ENCODE measurements at regions not wholly inside any gene's neighbourhood (a gene's known extent, or its start where the extent isn't known, plus 50 kb on each side); places are given as distances from the start of the nearest gene placed in this dataset.
A peak's percentile ranks its signal among the peaks of the same experiment; 100 is the strongest.

GRCh38 chr17:6323626-6324356, 111.1 kb downstream of the AIPL1 start:
- peak; percentile 17 to 57 for DNase-seq

GRCh38 chr17:6322316-6322715, 112.6 kb downstream of the AIPL1 start:
- no peak for DNase-seq

GRCh38 chr17:6314311-6314710, 120.6 kb downstream of the AIPL1 start:
- DNase-seq = no peak

GRCh38 chr17:6313835-6314234, 121.1 kb downstream of the AIPL1 start:
- DNase-seq = no peak

GRCh38 chr17:6306820-6307219, 128.1 kb downstream of the AIPL1 start:
- DNase-seq = no peak

- peak; percentile 6 to 64 for DNase-seq
Observed at GRCh38 chr17:6305613-6306360, 129.1 kb downstream of the AIPL1 start.

- DNase-seq = no peak
Observed at GRCh38 chr17:6304894-6305612, 129.9 kb downstream of the AIPL1 start.

GRCh38 chr17:6303664-6304063, 131.3 kb downstream of the AIPL1 start:
- DNase-seq = no peak

- DNase-seq = no peak
Observed at GRCh38 chr17:6299275-6299674, 135.6 kb downstream of the AIPL1 start.

GRCh38 chr17:6297960-6298359, 137.0 kb downstream of the AIPL1 start:
- no peak for DNase-seq

- DNase-seq = no peak
Observed at GRCh38 chr17:6297119-6297518, 137.8 kb downstream of the AIPL1 start.

- no peak for DNase-seq
Observed at GRCh38 chr17:6290488-6291196, 144.3 kb downstream of the AIPL1 start.

- DNase-seq = no peak
Observed at GRCh38 chr17:6286233-6286632, 148.7 kb downstream of the AIPL1 start.

GRCh38 chr17:6285486-6285885, 149.4 kb downstream of the AIPL1 start:
- DNase-seq = no peak

GRCh38 chr17:6279659-6280058, 155.3 kb downstream of the AIPL1 start:
- peak; percentile 26 to 58 for DNase-seq

- DNase-seq = no peak
Observed at GRCh38 chr17:6278376-6278775, 156.5 kb downstream of the AIPL1 start.

GRCh38 chr17:6276711-6277110, 158.2 kb downstream of the AIPL1 start:
- DNase-seq = peak in 1 of 2 experiments; percentile 3

- DNase-seq = no peak
Observed at GRCh38 chr17:6274310-6274709, 160.6 kb downstream of the AIPL1 start.

GRCh38 chr17:6269478-6269877, 165.4 kb downstream of the AIPL1 start:
- DNase-seq = no peak

GRCh38 chr17:6261466-6261865, 173.5 kb downstream of the AIPL1 start:
- no peak for DNase-seq

- DNase-seq = no peak
Observed at GRCh38 chr17:6259899-6260298, 175.0 kb downstream of the AIPL1 start.

- DNase-seq = no peak
Observed at GRCh38 chr17:6257336-6257735, 177.6 kb downstream of the AIPL1 start.

- DNase-seq = no peak
Observed at GRCh38 chr17:6255322-6255721, 179.6 kb downstream of the AIPL1 start.
